NCI-H2196 (cell line): ENCODE measurements at regions not wholly inside any gene's neighbourhood (a gene's known extent, or its start where the extent isn't known, plus 50 kb on each side); places are given as distances from the start of the nearest gene placed in this dataset.

Source experiments
- DNase-seq: peaks from one replicate; lab custom pipeline; 2025; ENCODE audit not compliant: unreplicated experiment; lab: John Stamatoyannopoulos, UW

DNA sequence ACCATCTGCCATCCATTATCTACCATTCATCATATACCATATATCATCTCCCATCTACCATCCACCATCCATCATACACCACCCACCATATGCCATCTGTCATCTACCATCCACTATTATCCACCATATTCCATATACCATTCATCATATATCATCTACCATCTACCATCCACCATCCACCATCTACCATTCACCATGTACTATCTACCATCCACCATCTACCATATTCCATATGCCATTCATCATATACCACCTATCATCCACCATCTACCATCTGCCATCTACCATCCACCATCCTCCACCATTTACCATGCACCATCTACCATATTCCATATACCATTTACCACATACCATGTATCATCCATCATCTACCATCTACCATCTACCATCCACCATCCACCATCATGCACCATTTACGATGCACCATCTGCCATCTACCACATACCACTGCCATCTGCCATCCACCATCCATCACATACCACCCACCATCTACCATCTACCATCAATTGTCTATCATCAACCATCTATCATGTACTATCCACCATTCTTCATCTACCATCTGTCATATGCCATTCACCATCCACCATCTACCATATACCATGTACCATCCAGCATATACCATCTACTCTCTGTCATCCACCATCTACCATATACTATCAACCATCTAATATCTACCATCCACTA, 50.6 kb upstream of the RAB4A start:
- DNase-seq, result no peak

DNA sequence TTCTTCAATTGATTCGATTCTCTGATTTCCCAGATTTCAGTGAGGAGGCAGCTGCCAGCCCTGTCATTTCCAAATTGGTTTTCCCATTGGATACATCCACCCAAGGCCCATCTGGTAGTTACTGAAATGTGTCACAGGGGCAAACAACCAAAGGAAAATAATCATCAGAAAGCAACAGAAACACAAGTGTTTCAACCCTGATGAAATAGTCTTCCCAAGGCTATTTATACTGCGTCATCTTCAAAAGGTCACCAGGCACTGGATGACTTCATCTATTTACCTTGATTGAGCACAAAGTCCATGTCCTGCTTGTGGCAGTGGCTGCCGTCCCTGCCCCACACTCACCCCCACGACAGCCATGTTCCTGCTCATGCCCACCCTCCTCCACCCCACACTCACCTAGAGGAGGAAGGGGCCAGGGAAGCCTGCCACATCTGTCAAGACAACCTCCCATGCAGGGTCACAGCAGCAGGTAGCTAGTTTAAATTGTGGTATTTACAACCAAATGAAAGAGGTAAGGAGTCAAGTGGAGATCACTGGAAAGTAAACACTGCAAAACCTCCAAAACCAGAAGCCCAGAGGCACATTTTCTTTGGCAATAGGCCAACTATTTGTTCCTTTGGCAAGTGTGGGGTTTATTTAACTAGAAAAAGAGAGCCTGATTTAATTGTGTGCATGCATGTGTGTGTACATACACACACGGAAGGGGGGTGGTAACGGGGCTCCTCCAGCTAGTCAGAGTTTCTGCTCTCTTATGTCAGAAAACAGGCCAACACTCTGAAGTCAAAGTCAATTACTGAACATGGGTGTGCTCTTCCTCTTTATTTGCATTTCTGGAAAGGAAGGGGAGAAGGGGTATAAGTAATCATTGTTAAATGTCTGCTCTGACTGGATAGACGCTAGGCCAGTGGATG, 49.5 kb upstream of the RAB4A start:
- DNase-seq, result peak; percentile 92
